HEK293T (cell line): ENCODE measurements at regions not wholly inside any gene's neighbourhood (a gene's known extent, or its start where the extent isn't known, plus 50 kb on each side); places are given as distances from the start of the nearest gene placed in this dataset.

Source experiments
- BHLHE40 ChIP-seq: fragments of 450-650 bp; IDR thresholded peaks from 2 replicates; pipeline ENCODE4 v1.6.1; 2016; ENCODE audit warnings: mild to moderate bottlenecking, moderate library complexity, borderline replicate concordance
- SP1 ChIP-seq: fragments of 450-650 bp; IDR thresholded peaks from 2 replicates; pipeline ENCODE4 v1.6.1; 2017

DNA sequence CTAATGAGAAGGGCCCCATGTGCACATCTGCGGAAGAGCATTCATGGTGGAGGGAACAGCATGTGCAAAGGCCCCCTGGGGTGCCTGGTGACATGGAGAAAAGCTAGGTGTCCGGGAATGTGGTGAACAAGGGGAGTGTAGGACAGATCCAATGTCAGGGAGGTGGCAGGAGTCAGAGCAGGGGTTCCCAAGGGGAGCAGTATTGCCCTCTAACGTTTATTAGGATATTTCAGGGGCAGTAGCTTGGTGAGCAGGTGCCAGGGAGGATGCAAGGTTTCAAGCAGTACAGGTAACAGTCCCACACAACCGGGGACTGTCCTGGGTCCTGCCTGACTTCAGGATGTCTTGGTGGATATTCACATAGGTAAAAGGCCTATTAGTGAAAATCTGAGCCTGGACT lies 209.6 kb downstream of the EMX2 start:
- no peak for TF ChIP-seq BHLHE40
- no peak for TF ChIP-seq SP1
